RWPE2 (cell line): ENCODE measurements at regions not wholly inside any gene's neighbourhood (a gene's known extent, or its start where the extent isn't known, plus 50 kb on each side); places are given as distances from the start of the nearest gene placed in this dataset.

Experiments used
- ATAC-seq: fragments of 200-7000 bp; cut with Tn5 transposase; 3 replicates; pipeline ENCODE4 v1.9.1; 2021; ENCODE audit warnings: low read depth
- DNase-seq: peaks from one replicate; pipeline ENCODE4 v3.0.0-alpha.2; 2020; ENCODE audit warnings: low spot score
- H3K27ac ChIP-seq: fragments of 450-650 bp; 2 replicates; pipeline ENCODE4 v1.5.1; 2017; ENCODE audit warnings: mild to moderate bottlenecking; ENCODE audit not compliant: poor library complexity, severe bottlenecking
- H3K27me3 ChIP-seq: fragments of 250-450 bp; sonication (Bioruptor Pico); 2 replicates; pipeline ENCODE4 v1.5.1; 2021; ENCODE audit warnings: mild to moderate bottlenecking, moderate library complexity; ENCODE audit not compliant: insufficient read depth, poor library complexity, severe bottlenecking
- H3K36me3 ChIP-seq: fragments of 250-450 bp; sonication (Bioruptor Pico); 2 replicates; pipeline ENCODE4 v1.5.1; 2020; ENCODE audit warnings: low read depth, mild to moderate bottlenecking, moderate library complexity
- H3K4me1 ChIP-seq: fragments of 250-450 bp; sonication (Bioruptor Pico); 2 replicates; pipeline ENCODE4 v1.5.1; 2021; ENCODE audit warnings: mild to moderate bottlenecking, moderate library complexity; ENCODE audit not compliant: insufficient read depth, poor library complexity, severe bottlenecking
- H3K4me3 ChIP-seq: fragments of 250-450 bp; sonication (Bioruptor Pico); 2 replicates; pipeline ENCODE4 v1.5.1; 2021; ENCODE audit warnings: mild to moderate bottlenecking, moderate library complexity; ENCODE audit not compliant: severe bottlenecking
- H3K9me3 ChIP-seq: fragments of 250-450 bp; sonication (Bioruptor Pico); 2 replicates; pipeline ENCODE4 v1.5.1; 2021; ENCODE audit warnings: mild to moderate bottlenecking, moderate library complexity; ENCODE audit not compliant: severe bottlenecking
- TF ChIP-seq, protein P1 (sequence below): fragments of 450-650 bp; IDR thresholded peaks from one replicate; pipeline ENCODE4 v1.5.1; 2017; ENCODE audit warnings: mild to moderate bottlenecking, moderate library complexity; ENCODE audit not compliant: poor library complexity, severe bottlenecking

- DNase-seq (no peak), ATAC-seq (no peak)
- Histone ChIP-seq H3K27me3 (no peaks in the 10 kb centered on the region), H3K4me3 (no peak overlapping the region), H3K36me3 (no peaks in the 10 kb centered on the region), H3K27ac (no peak overlapping the region), H3K9me3 (no peaks in the 10 kb centered on the region), H3K4me1 (no peaks in the 10 kb centered on the region)
- TF ChIP-seq, protein P1, sequence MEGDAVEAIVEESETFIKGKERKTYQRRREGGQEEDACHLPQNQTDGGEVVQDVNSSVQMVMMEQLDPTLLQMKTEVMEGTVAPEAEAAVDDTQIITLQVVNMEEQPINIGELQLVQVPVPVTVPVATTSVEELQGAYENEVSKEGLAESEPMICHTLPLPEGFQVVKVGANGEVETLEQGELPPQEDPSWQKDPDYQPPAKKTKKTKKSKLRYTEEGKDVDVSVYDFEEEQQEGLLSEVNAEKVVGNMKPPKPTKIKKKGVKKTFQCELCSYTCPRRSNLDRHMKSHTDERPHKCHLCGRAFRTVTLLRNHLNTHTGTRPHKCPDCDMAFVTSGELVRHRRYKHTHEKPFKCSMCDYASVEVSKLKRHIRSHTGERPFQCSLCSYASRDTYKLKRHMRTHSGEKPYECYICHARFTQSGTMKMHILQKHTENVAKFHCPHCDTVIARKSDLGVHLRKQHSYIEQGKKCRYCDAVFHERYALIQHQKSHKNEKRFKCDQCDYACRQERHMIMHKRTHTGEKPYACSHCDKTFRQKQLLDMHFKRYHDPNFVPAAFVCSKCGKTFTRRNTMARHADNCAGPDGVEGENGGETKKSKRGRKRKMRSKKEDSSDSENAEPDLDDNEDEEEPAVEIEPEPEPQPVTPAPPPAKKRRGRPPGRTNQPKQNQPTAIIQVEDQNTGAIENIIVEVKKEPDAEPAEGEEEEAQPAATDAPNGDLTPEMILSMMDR = no peak
These were observed 100.8 kb downstream of the TNFAIP3 start for GRCh38 chr6:137967689-137968454.

- DNase-seq (no peak), ATAC-seq (no peak)
- no peaks in the 10 kb centered on the region for H3K4me1 ChIP-seq
- H3K36me3 ChIP-seq = no peaks in the 10 kb centered on the region
- no peak overlapping the region for H3K27ac ChIP-seq
- no peak overlapping the region for H3K4me3 ChIP-seq
- H3K27me3 ChIP-seq = no peaks in the 10 kb centered on the region
- no peaks in the 10 kb centered on the region for H3K9me3 ChIP-seq
- TF ChIP-seq, protein P1 = no peak
These were observed 101.4 kb downstream of the TNFAIP3 start for GRCh38 chr6:137968455-137968804.

DNA sequence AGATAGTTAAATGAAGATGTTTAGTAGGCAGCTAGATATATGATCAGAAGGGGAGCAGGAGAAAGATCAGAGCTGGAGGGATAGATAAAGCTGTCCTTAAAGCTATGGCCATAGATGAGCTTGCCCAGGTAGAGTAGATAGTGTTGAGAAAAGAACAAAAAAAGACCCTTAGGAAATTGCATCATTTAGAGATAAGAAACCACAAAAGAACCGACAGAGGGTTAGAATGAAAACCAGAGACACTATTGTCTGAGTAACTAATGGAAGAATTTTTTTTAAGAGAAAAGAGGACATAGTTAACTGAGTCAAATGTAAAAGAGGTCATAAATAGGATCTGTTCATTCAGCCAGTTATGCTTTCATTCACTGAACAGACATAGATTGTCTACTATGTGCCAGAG lies 101.8 kb downstream of the TNFAIP3 start:
- Histone ChIP-seq H3K27me3 (no peaks in the 10 kb centered on the region), H3K9me3 (no peaks in the 10 kb centered on the region), H3K4me3 (no peak overlapping the region), H3K4me1 (no peaks in the 10 kb centered on the region), H3K36me3 (no peaks in the 10 kb centered on the region), H3K27ac (no peak overlapping the region)
- DNase-seq = no peak
- TF ChIP-seq, protein P1 = no peak
- no peak for ATAC-seq

GRCh38 chr6:137969874-137970273 lies 102.8 kb downstream of the TNFAIP3 start:
- no peak for ATAC-seq
- Histone ChIP-seq H3K4me1 (no peaks in the 10 kb centered on the region), H3K4me3 (no peak overlapping the region), H3K27ac (no peak overlapping the region), H3K9me3 (no peaks in the 10 kb centered on the region), H3K36me3 (no peaks in the 10 kb centered on the region), H3K27me3 (no peaks in the 10 kb centered on the region)
- TF ChIP-seq, protein P1 = no peak
- no peak for DNase-seq

- TF ChIP-seq, protein P1 = no peak
These were observed 103.3 kb downstream of the TNFAIP3 start for GRCh38 chr6:137970368-137970767.

More at GRCh38 chr6:137970368-137970767, 103.3 kb downstream of the TNFAIP3 start:
- no peaks in the 10 kb centered on the region for H3K27me3 ChIP-seq
- DNase-seq (no peak), ATAC-seq (no peak)
- no peaks in the 10 kb centered on the region for H3K4me1 ChIP-seq
- H3K36me3 ChIP-seq = no peaks in the 10 kb centered on the region
- no peaks in the 10 kb centered on the region for H3K9me3 ChIP-seq
- H3K27ac ChIP-seq = no peak overlapping the region
- H3K4me3 ChIP-seq = no peak overlapping the region
